ENCODE measurements at regions not wholly inside any gene's neighbourhood (a gene's known extent, or its start where the extent isn't known, plus 50 kb on each side); places are given as distances from the start of the nearest gene placed in this dataset.

DNA sequence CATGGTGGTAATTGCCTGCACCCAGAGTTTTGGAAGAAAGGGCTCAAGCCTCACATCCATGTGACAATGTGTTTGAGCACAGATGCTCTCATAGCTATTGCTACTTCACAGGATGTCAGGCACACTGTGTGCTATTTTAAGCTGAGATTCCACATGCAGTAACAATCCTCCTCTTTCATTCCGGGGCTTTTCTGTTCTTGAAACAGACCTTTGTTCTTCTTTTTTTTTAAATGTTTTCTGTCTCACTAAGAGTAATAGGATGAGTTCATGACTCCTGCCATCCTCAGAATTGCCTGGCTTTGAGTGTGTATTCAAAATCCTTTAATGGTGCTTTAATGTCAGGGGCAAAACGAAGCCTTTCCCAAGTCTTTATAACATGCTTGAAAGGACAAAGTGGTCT, 198.9 kb downstream of the ABCC12 start:
- H3K36me3 ChIP-seq (ENCODE audit: control insufficient read depth in 1 of 2, insufficient read depth in 2 of 2, low read length in 1 of 2) = no peaks in the 10 kb centered on the region
- no peaks in the 10 kb centered on the region for H3K9me3 ChIP-seq (ENCODE audit: control insufficient read depth, low read length)
- no peaks in the 10 kb centered on the region for H3K4me1 ChIP-seq (ENCODE audit: control insufficient read depth in 1 of 2, insufficient read depth in 2 of 2, low read length in 2 of 2)
- H3K27ac ChIP-seq (ENCODE audit: low read depth in 1 of 2, low read length in 2 of 2) = no peak overlapping the region
- ATAC-seq (ENCODE audit: low FRiP score) = no peak
- no peak for DNase-seq
- intact Hi-C loops (cut with DNase I) = no loop called here
- no peak overlapping the region for H3K4me3 ChIP-seq (ENCODE audit: low read length in 2 of 2)
- WGBS, 2 donors = 37 to 42% methylated on average over 2 of the region's 2 CpGs
- H3K27me3 ChIP-seq (ENCODE audit: control insufficient read depth in 1 of 2, insufficient read depth in 2 of 2, low read length in 1 of 2) = no peaks in the 10 kb centered on the region

DNA sequence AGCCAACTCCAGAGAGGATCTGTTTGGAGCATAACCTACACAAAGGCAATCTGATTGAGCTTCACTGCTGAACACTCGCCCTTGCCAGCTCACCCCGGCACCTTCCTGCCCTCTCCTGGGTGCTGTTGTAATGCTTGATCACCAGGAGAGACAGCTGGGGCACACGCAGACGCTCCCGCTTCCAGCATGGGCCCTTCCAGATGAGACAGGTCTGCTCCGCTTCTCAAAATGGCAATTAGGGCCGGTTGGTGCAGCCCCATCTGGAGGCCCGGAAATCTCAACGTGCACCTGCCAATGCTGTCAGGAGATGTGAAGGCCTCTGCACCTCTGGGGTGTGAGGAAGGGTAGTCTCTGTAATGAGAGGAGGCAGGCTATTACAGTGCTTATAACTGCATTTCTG, 206.1 kb downstream of the ABCC12 start:
- H3K9me3 ChIP-seq (ENCODE audit: control insufficient read depth, low read length) = no peaks in the 10 kb centered on the region
- H3K36me3 ChIP-seq (ENCODE audit: control insufficient read depth in 1 of 2, insufficient read depth in 2 of 2, low read length in 1 of 2) = no peaks in the 10 kb centered on the region
- H3K4me1 ChIP-seq (ENCODE audit: control insufficient read depth in 1 of 2, insufficient read depth in 2 of 2, low read length in 2 of 2) = no peaks in the 10 kb centered on the region
- no peak for ATAC-seq (ENCODE audit: low FRiP score)
- 90 to 92% methylated on average over 9 of the region's 9 CpGs for WGBS, 2 donors
- no peak overlapping the region for H3K4me3 ChIP-seq (ENCODE audit: low read length in 2 of 2)
- no peak for DNase-seq
- no peaks in the 10 kb centered on the region for H3K27me3 ChIP-seq (ENCODE audit: control insufficient read depth in 1 of 2, insufficient read depth in 2 of 2, low read length in 1 of 2)
- H3K27ac ChIP-seq (ENCODE audit: low read depth in 1 of 2, low read length in 2 of 2) = no peak overlapping the region
- intact Hi-C loops (cut with DNase I) = no loop called here

DNA sequence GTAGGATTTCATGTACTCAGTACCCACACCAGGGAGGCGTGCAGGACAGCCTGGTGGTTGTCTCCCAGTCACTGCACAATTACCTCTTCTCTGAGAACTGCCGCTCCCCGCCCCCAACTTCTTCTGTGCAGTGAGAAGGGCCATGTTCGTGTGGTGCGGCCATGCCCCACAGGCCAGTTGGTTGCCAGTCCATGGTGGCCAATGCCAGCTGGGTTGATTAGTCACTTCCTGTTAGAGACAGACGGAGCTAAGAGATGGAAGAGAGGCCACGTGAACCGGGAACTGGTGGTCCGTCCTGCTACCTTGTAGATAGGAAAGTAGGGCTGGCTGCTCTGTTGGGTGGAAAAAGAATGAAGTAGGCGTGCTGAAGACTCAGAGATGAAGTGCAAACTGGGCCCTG, 206.5 kb downstream of the ABCC12 start:
- Histone ChIP-seq H3K4me1 (ENCODE audit: control insufficient read depth in 1 of 2, insufficient read depth in 2 of 2, low read length in 2 of 2) (no peaks in the 10 kb centered on the region), H3K9me3 (ENCODE audit: control insufficient read depth, low read length) (no peaks in the 10 kb centered on the region), H3K4me3 (ENCODE audit: low read length in 2 of 2) (no peak overlapping the region), H3K36me3 (ENCODE audit: control insufficient read depth in 1 of 2, insufficient read depth in 2 of 2, low read length in 1 of 2) (no peaks in the 10 kb centered on the region), H3K27ac (ENCODE audit: low read depth in 1 of 2, low read length in 2 of 2) (no peak overlapping the region), H3K27me3 (ENCODE audit: control insufficient read depth in 1 of 2, insufficient read depth in 2 of 2, low read length in 1 of 2) (no peaks in the 10 kb centered on the region)
- 82% methylated on average over 10 of the region's 10 CpGs for WGBS, 2 donors
- no peak for ATAC-seq (ENCODE audit: low FRiP score)
- intact Hi-C loops (cut with DNase I) = no loop called here
- DNase-seq = no peak

DNA sequence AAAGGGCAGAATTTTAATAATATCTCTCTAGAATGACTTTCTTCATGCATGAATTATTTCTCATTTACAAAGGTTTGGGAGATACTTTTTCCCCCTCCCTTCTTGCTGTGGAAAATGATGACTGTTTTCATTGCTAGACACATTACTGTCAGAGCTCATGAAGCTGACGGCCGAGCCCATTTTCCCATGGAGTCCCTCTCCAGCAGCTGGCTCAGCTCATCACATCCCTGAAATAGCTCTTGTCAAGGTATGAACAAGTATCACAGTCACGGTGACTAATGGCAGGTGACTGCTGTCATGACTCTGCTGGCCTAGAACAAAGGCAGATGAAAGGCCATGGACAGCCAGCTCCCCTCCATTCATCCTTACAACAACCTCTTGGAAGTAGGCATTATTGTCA, 208.1 kb downstream of the ABCC12 start:
- H3K27ac ChIP-seq (ENCODE audit: low read depth in 1 of 2, low read length in 2 of 2) = no peak overlapping the region
- no peaks in the 10 kb centered on the region for H3K27me3 ChIP-seq (ENCODE audit: control insufficient read depth in 1 of 2, insufficient read depth in 2 of 2, low read length in 1 of 2)
- DNase-seq = no peak
- ATAC-seq (ENCODE audit: low FRiP score) = no peak
- intact Hi-C loops (cut with DNase I) = no loop called here
- no peaks in the 10 kb centered on the region for H3K9me3 ChIP-seq (ENCODE audit: control insufficient read depth, low read length)
- no peaks in the 10 kb centered on the region for H3K4me1 ChIP-seq (ENCODE audit: control insufficient read depth in 1 of 2, insufficient read depth in 2 of 2, low read length in 2 of 2)
- H3K36me3 ChIP-seq (ENCODE audit: control insufficient read depth in 1 of 2, insufficient read depth in 2 of 2, low read length in 1 of 2) = no peaks in the 10 kb centered on the region
- no peak overlapping the region for H3K4me3 ChIP-seq (ENCODE audit: low read length in 2 of 2)
- 45 to 46% methylated on average over 3 of the region's 3 CpGs for WGBS, 2 donors

DNA sequence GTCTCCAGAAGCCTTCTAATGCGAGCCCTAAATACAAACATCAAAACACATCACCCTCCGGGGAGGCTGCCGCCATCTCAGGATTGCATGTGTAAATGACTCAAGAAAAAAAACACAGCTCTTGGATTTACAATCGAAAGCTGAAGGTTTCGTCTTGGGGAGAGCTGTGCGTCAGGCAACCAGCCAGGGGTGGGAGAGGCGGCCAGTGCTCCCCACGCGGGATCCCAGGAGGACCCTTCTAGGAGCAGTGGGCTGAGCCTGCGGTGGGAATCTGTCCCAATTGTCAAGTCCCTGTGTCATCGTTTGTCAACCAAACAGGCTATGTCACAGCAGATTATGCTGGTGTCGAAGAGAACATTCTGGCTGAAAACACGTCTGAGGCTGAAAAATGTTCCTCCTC, 209.7 kb downstream of the ABCC12 start:
- WGBS, 2 donors = 51 to 56% methylated on average over 13 of the region's 13 CpGs
- Histone ChIP-seq H3K4me1 (ENCODE audit: control insufficient read depth in 1 of 2, insufficient read depth in 2 of 2, low read length in 2 of 2) (no peaks in the 10 kb centered on the region), H3K9me3 (ENCODE audit: control insufficient read depth, low read length) (no peaks in the 10 kb centered on the region), H3K27me3 (ENCODE audit: control insufficient read depth in 1 of 2, insufficient read depth in 2 of 2, low read length in 1 of 2) (no peaks in the 10 kb centered on the region), H3K27ac (ENCODE audit: low read depth in 1 of 2, low read length in 2 of 2) (no peak overlapping the region), H3K4me3 (ENCODE audit: low read length in 2 of 2) (no peak overlapping the region), H3K36me3 (ENCODE audit: control insufficient read depth in 1 of 2, insufficient read depth in 2 of 2, low read length in 1 of 2) (no peaks in the 10 kb centered on the region)
- intact Hi-C loops (cut with DNase I) = no loop called here
- DNase-seq (no peak), ATAC-seq (ENCODE audit: low FRiP score) (no peak)

DNA sequence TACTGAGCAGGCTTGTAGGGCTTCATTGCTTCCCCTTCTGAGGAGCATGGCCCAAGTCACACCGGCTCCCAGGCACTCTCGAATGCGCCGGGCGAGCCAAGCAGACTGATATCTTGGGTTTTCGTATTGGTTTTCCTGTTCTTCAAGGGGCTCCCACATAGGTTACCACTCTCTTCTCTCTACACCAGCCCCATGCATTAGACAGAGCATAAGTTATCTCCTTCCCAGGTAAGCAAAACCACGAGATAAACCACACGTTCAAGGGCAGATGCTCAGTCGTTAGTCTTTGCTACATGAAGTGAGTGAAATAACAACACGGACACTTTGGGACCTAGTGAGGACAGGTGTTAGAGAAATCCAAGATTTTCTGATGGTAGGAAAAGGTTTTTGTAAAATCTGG, 211.2 kb downstream of the ABCC12 start:
- Histone ChIP-seq H3K27me3 (ENCODE audit: control insufficient read depth in 1 of 2, insufficient read depth in 2 of 2, low read length in 1 of 2) (no peaks in the 10 kb centered on the region), H3K27ac (ENCODE audit: low read depth in 1 of 2, low read length in 2 of 2) (no peak overlapping the region), H3K9me3 (ENCODE audit: control insufficient read depth, low read length) (peaks cover 2% of the 10 kb centered on the region), H3K4me3 (ENCODE audit: low read length in 2 of 2) (no peak overlapping the region), H3K4me1 (ENCODE audit: control insufficient read depth in 1 of 2, insufficient read depth in 2 of 2, low read length in 2 of 2) (no peaks in the 10 kb centered on the region), H3K36me3 (ENCODE audit: control insufficient read depth in 1 of 2, insufficient read depth in 2 of 2, low read length in 1 of 2) (no peaks in the 10 kb centered on the region)
- DNase-seq (no peak), ATAC-seq (ENCODE audit: low FRiP score) (no peak)
- intact Hi-C loops (cut with DNase I) = no loop called here
- 85 to 90% methylated on average over 10 of the region's 10 CpGs for whole genome bisulfite sequencing, 2 donors

DNA sequence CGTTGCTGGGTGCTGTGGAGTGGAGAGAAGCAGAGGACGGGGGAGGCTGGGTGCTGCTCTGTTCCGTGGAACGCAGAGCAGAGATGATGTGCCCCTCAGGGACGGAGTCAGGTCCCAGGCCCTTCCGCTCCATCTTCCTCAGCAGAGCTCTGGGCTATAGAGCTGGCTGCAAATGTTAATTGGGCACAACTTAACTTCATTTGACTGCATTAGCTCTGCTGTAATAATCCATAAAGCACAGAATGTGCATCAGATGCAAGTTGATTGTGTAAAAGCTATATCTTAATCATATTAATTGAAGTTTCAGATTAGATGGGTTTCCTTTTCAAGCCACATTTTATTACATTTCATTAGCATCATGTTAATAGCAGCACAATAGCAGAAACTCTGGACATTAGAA, 212.6 kb downstream of the ABCC12 start:
- Histone ChIP-seq H3K27me3 (ENCODE audit: control insufficient read depth in 1 of 2, insufficient read depth in 2 of 2, low read length in 1 of 2) (no peaks in the 10 kb centered on the region), H3K4me3 (ENCODE audit: low read length in 2 of 2) (no peak overlapping the region), H3K4me1 (ENCODE audit: control insufficient read depth in 1 of 2, insufficient read depth in 2 of 2, low read length in 2 of 2) (no peaks in the 10 kb centered on the region), H3K27ac (ENCODE audit: low read depth in 1 of 2, low read length in 2 of 2) (no peak overlapping the region), H3K36me3 (ENCODE audit: control insufficient read depth in 1 of 2, insufficient read depth in 2 of 2, low read length in 1 of 2) (no peaks in the 10 kb centered on the region), H3K9me3 (ENCODE audit: control insufficient read depth, low read length) (peaks cover 2% of the 10 kb centered on the region)
- DNase-seq = no peak
- intact Hi-C loops (cut with DNase I) = no loop called here
- 77 to 82% methylated on average over 6 of the region's 6 CpGs for WGBS, 2 donors
- no peak for ATAC-seq (ENCODE audit: low FRiP score)

DNA sequence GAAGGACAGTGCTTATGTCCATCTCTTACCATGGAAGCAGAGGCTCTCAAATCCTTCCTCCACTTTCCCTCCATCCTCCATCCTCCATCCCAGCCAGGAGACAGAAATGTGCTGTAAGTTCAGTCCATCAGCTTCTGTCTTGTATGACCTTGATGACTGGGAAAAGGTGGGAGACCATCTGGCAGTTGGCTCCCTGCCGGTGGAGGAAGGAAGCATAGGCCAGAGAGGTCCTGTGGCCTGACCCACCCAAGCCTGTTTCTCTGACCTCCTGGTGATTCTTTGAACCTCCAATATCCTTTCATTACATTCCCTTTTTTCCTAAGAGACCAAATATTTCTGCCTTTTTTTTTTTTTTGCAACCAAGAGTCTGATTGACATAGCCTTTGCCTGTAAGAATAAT, 215.3 kb downstream of the ABCC12 start:
- WGBS, 2 donors = 54 to 64% methylated on average over 1 of the region's 1 CpG
- no peak for ATAC-seq (ENCODE audit: low FRiP score)
- no peak for DNase-seq
- no peak overlapping the region for H3K27ac ChIP-seq (ENCODE audit: low read depth in 1 of 2, low read length in 2 of 2)
- H3K36me3 ChIP-seq (ENCODE audit: control insufficient read depth in 1 of 2, insufficient read depth in 2 of 2, low read length in 1 of 2) = no peaks in the 10 kb centered on the region
- peaks cover 2% of the 10 kb centered on the region for H3K9me3 ChIP-seq (ENCODE audit: control insufficient read depth, low read length)
- no peaks in the 10 kb centered on the region for H3K4me1 ChIP-seq (ENCODE audit: control insufficient read depth in 1 of 2, insufficient read depth in 2 of 2, low read length in 2 of 2)
- H3K27me3 ChIP-seq (ENCODE audit: control insufficient read depth in 1 of 2, insufficient read depth in 2 of 2, low read length in 1 of 2) = no peaks in the 10 kb centered on the region
- intact Hi-C loops (cut with DNase I) = no loop called here
- no peak overlapping the region for H3K4me3 ChIP-seq (ENCODE audit: low read length in 2 of 2)

DNA sequence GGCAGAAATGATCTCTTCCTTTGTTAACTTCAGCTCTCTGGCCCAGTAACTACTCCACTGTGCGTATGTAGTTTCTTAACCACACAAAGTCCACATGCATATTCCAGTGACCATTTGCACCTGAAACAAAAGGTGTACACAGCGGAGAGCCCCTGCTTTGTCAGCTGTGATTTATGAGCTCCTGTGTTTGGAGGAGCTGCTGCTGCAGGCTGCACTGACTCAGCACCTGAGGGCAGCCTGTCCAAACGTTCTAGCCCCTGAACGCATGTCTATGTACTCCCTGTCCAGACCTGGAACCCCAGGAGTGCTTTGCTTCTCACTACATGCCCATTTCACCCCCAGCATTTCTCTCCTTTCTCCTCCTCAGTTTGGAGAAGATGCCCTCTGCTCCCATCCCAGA, 216.1 kb downstream of the ABCC12 start:
- intact Hi-C loops (cut with DNase I) = no loop called here
- H3K4me1 ChIP-seq (ENCODE audit: control insufficient read depth in 1 of 2, insufficient read depth in 2 of 2, low read length in 2 of 2) = no peaks in the 10 kb centered on the region
- H3K36me3 ChIP-seq (ENCODE audit: control insufficient read depth in 1 of 2, insufficient read depth in 2 of 2, low read length in 1 of 2) = no peaks in the 10 kb centered on the region
- ATAC-seq (ENCODE audit: low FRiP score) (no peak), DNase-seq (no peak)
- 54 to 60% methylated on average over 4 of the region's 4 CpGs for WGBS, 2 donors
- no peak overlapping the region for H3K4me3 ChIP-seq (ENCODE audit: low read length in 2 of 2)
- no peak overlapping the region for H3K27ac ChIP-seq (ENCODE audit: low read depth in 1 of 2, low read length in 2 of 2)
- peaks cover 2% of the 10 kb centered on the region for H3K9me3 ChIP-seq (ENCODE audit: control insufficient read depth, low read length)
- H3K27me3 ChIP-seq (ENCODE audit: control insufficient read depth in 1 of 2, insufficient read depth in 2 of 2, low read length in 1 of 2) = no peaks in the 10 kb centered on the region

Data from aorta (tissue), 5 donors.